Neuronal stem cell (in vitro differentiated cells): ENCODE measurements at regions not wholly inside any gene's neighbourhood (a gene's known extent, or its start where the extent isn't known, plus 50 kb on each side); places are given as distances from the start of the nearest gene placed in this dataset.

Source experiments
- DNase-seq: peaks from one replicate; pipeline ENCODE4 v3.0.0-alpha.2; 2013; ENCODE audit warnings: low spot score
- H2AFZ ChIP-seq: one replicate; pipeline ENCODE4 v1.6.1; 2013; ENCODE audit warnings: mild to moderate bottlenecking, low read length, inconsistent platforms
- H2AK5ac ChIP-seq: 2 replicates; pipeline ENCODE4 v1.6.1; 2013; ENCODE audit warnings: low read depth, mild to moderate bottlenecking, inconsistent platforms, low read length, moderate library complexity, mixed read lengths
- H2BK120ac ChIP-seq: 2 replicates; pipeline ENCODE4 v1.6.1; 2013; ENCODE audit warnings: low read depth, mild to moderate bottlenecking, inconsistent platforms, low read length, moderate library complexity, mixed read lengths
- H2BK12ac ChIP-seq: one replicate; pipeline ENCODE4 v1.6.1; 2013; ENCODE audit warnings: low read length, inconsistent platforms
- H2BK15ac ChIP-seq: 2 replicates; pipeline ENCODE4 v1.6.1; 2013; ENCODE audit warnings: mild to moderate bottlenecking, low read length, inconsistent platforms, mixed read lengths
- H2BK5ac ChIP-seq: one replicate; pipeline ENCODE4 v1.6.1; 2013; ENCODE audit warnings: inconsistent platforms, mild to moderate bottlenecking, low read length, moderate library complexity
- H3K14ac ChIP-seq: one replicate; pipeline ENCODE4 v1.6.1; 2013; ENCODE audit warnings: low read length, inconsistent platforms
- H3K18ac ChIP-seq: 2 replicates; pipeline ENCODE4 v1.6.1; 2013; ENCODE audit warnings: low read length, inconsistent platforms
- H3K23ac ChIP-seq: 2 replicates; pipeline ENCODE4 v1.6.1; 2013; ENCODE audit warnings: low read depth, mild to moderate bottlenecking, mixed read lengths, low read length, inconsistent platforms; ENCODE audit not compliant: poor library complexity
- H3K27ac ChIP-seq: replicated peaks from 3 replicates; pipeline ENCODE4 v1.5.1; 2013; ENCODE audit warnings: low read length, inconsistent platforms
- H3K27me3 ChIP-seq, 3 experiments: 2 replicates each; pipeline ENCODE4 v1.6.1; 2013; ENCODE audit warnings: low read length in 3 of 3, mild to moderate bottlenecking in 2 of 3, inconsistent platforms in 1 of 3, low read depth in 1 of 3, mixed read lengths in 1 of 3, moderate library complexity in 1 of 3; ENCODE audit not compliant: control insufficient read depth in 3 of 3, insufficient read depth in 3 of 3
- H3K36me3 ChIP-seq, 2 donors: replicated peaks in 1 of 2; 2 replicates each; pipeline ENCODE4 v1.6.1; 2013; ENCODE audit warnings: low read length in 2 of 2; ENCODE audit not compliant: control insufficient read depth in 2 of 2, insufficient read depth in 2 of 2
- H3K4ac ChIP-seq: 2 replicates; pipeline ENCODE4 v1.6.1; 2013; ENCODE audit warnings: inconsistent platforms, mild to moderate bottlenecking, low read length, moderate library complexity
- H3K4me1 ChIP-seq, 2 donors: 1 replicate in 1 of 2; 2 replicates in 1 of 2; pipeline ENCODE4 v1.6.1; 2013; ENCODE audit warnings: low read length in 2 of 2, low read depth in 1 of 2; ENCODE audit not compliant: control insufficient read depth in 2 of 2, insufficient read depth in 1 of 2
- H3K4me2 ChIP-seq: one replicate; pipeline ENCODE4 v1.6.1; 2013; ENCODE audit warnings: mild to moderate bottlenecking, low read length, inconsistent platforms; ENCODE audit not compliant: insufficient read depth, poor library complexity, severe bottlenecking
- H3K4me3 ChIP-seq, 2 donors: 2 replicates each; pipeline ENCODE4 v1.5.1; 2013; ENCODE audit warnings: low read length in 2 of 2, mild to moderate bottlenecking in 2 of 2, inconsistent platforms in 1 of 2, moderate library complexity in 1 of 2
- H3K79me1 ChIP-seq: one replicate; pipeline ENCODE4 v1.6.1; 2013; ENCODE audit warnings: low read depth, mild to moderate bottlenecking, inconsistent platforms, low read length, moderate library complexity
- H3K9ac ChIP-seq: one replicate; pipeline ENCODE4 v1.6.1; 2013; ENCODE audit warnings: mild to moderate bottlenecking, low read depth, low read length, inconsistent platforms; ENCODE audit not compliant: poor library complexity
- H3K9me3 ChIP-seq, 2 donors: replicated peaks in 1 of 2; 2 replicates each; pipeline versions ENCODE3 to v1.6.1; 2013; ENCODE audit warnings: low read length in 2 of 2, mild to moderate bottlenecking in 2 of 2, inconsistent platforms in 1 of 2, low read depth in 1 of 2, mixed read lengths in 1 of 2, moderate library complexity in 1 of 2; ENCODE audit not compliant: control insufficient read depth in 2 of 2, insufficient read depth in 1 of 2
- H4K8ac ChIP-seq: one replicate; pipeline ENCODE4 v1.6.1; 2013; ENCODE audit warnings: low read depth, mild to moderate bottlenecking, inconsistent platforms, low read length, moderate library complexity
- H4K91ac ChIP-seq: one replicate; pipeline ENCODE4 v1.6.1; 2013; ENCODE audit warnings: low read length, low read depth, mild to moderate bottlenecking, inconsistent platforms; ENCODE audit not compliant: poor library complexity
- WGBS, 2 donors: extraction: QIAGEN DNeasy Blood & Tissue Kit; methylation state at CpG; one replicate each; pipeline ENCODE4 v1.1.7; 2013; ENCODE audit warnings: missing lambda C conversion rate in 2 of 2, mixed read lengths in 1 of 2; ENCODE audit not compliant: insufficient read length in 2 of 2, insufficient replicate concordance in 1 of 2; ENCODE audit errors: extremely low coverage in 2 of 2; 5-methylcytosine and 5-hydroxymethylcytosine counted together

GRCh38 chr2:204492417-204492816, 52.9 kb upstream of the PARD3B start:
- no peak overlapping the region for H3K4me3 ChIP-seq
- no CpG with 5 or more reads among the region's 2 CpGs for WGBS, 2 donors

GRCh38 chr2:204494681-204495080, 50.6 kb upstream of the PARD3B start:
- no peaks in the 10 kb centered on the region for H3K36me3 ChIP-seq
- H2BK120ac ChIP-seq = no peak overlapping the region
- no peak overlapping the region for H3K4me2 ChIP-seq
- H2AK5ac ChIP-seq = no peak overlapping the region
- no peak overlapping the region for H4K91ac ChIP-seq
- H3K79me1 ChIP-seq = no peaks in the 10 kb centered on the region
- H2AFZ ChIP-seq = no peak overlapping the region
- no peak overlapping the region for H3K4me3 ChIP-seq
- no peak overlapping the region for H4K8ac ChIP-seq
- H3K23ac ChIP-seq = no peak overlapping the region
- H2BK12ac ChIP-seq = no peak overlapping the region
- H3K14ac ChIP-seq = no peak overlapping the region
- no peak overlapping the region for H3K27ac ChIP-seq
- no peak overlapping the region for H2BK5ac ChIP-seq
- peaks cover 0 to 1% of the 10 kb centered on the region in 2 donors for H3K9me3 ChIP-seq
- no peak overlapping the region for H3K4ac ChIP-seq
- H3K4me1 ChIP-seq = peaks cover 0 to 2% of the 10 kb centered on the region in 2 donors
- H2BK15ac ChIP-seq = no peak overlapping the region
- no peak for DNase-seq
- WGBS, 2 donors = no CpG with 5 or more reads among the region's 3 CpGs
- H3K27me3 ChIP-seq = no peaks in the 10 kb centered on the region
- H3K9ac ChIP-seq = no peak overlapping the region
- no peak overlapping the region for H3K18ac ChIP-seq

More at GRCh38 chr2:204492417-204492816, 52.9 kb upstream of the PARD3B start:
- Histone ChIP-seq H3K14ac (no peak overlapping the region), H3K36me3 (no peaks in the 10 kb centered on the region), H3K9me3 (peaks cover 0 to 1% of the 10 kb centered on the region in 2 donors), H3K4me2 (no peak overlapping the region), H4K8ac (no peak overlapping the region), H3K4ac (no peak overlapping the region), H2AFZ (no peak overlapping the region), H3K27me3 (no peaks in the 10 kb centered on the region), H3K18ac (no peak overlapping the region), H2BK5ac (no peak overlapping the region), H3K27ac (no peak overlapping the region), H3K23ac (no peak overlapping the region), H4K91ac (no peak overlapping the region), H3K79me1 (no peaks in the 10 kb centered on the region), H2BK120ac (no peak overlapping the region), H3K4me1 (peaks cover 0 to 2% of the 10 kb centered on the region in 2 donors), H2AK5ac (no peak overlapping the region), H2BK12ac (no peak overlapping the region), H2BK15ac (no peak overlapping the region), H3K9ac (no peak overlapping the region)
- no peak for DNase-seq

- H3K23ac ChIP-seq = no peak overlapping the region
- H2BK15ac ChIP-seq = no peak overlapping the region
- H2BK120ac ChIP-seq = no peak overlapping the region
- no peak overlapping the region for H3K4ac ChIP-seq
- H3K9ac ChIP-seq = no peak overlapping the region
- H2BK12ac ChIP-seq = no peak overlapping the region
- H3K18ac ChIP-seq = no peak overlapping the region
- H3K27me3 ChIP-seq = no peaks in the 10 kb centered on the region
- no peak for DNase-seq
- H2BK5ac ChIP-seq = no peak overlapping the region
- H2AFZ ChIP-seq = no peak overlapping the region
- no peak overlapping the region for H3K4me2 ChIP-seq
- H4K91ac ChIP-seq = no peak overlapping the region
- H4K8ac ChIP-seq = no peak overlapping the region
- H3K4me3 ChIP-seq = no peak overlapping the region
- peaks cover 0 to 1% of the 10 kb centered on the region in 2 donors for H3K9me3 ChIP-seq
- no peak overlapping the region for H3K27ac ChIP-seq
- H3K79me1 ChIP-seq = no peaks in the 10 kb centered on the region
- no peak overlapping the region for H3K14ac ChIP-seq
- H3K4me1 ChIP-seq = peaks cover 0 to 2% of the 10 kb centered on the region in 2 donors
- no peak overlapping the region for H2AK5ac ChIP-seq
- no peaks in the 10 kb centered on the region for H3K36me3 ChIP-seq
These were observed 49.9 kb upstream of the PARD3B start for GRCh38 chr2:204495381-204495780.
